ENCODE measurements at regions not wholly inside any gene's neighbourhood (a gene's known extent, or its start where the extent isn't known, plus 50 kb on each side); places are given as distances from the start of the nearest gene placed in this dataset.

GRCh38 chr9:90449213-90449925 is 193.3 kb downstream of the DIRAS2 start:
- TF ChIP-seq RAD21 (IDR thresholded peaks at IDR 0.05; ENCODE audit: low read depth) (no peak), NFIC (IDR thresholded peaks at IDR 0.05) (no peak), TEAD4 (IDR thresholded peaks at IDR 0.05) (no peak), MAX (IDR thresholded peaks at IDR 0.05) (no peak), TAF1 (IDR thresholded peaks at IDR 0.05; ENCODE audit: low read depth) (no peak), ZBTB7A (IDR thresholded peaks at IDR 0.05; ENCODE audit: low read depth) (no peak), TCF12 (IDR thresholded peaks at IDR 0.05; ENCODE audit: low read depth) (no peak), CEBPB (IDR thresholded peaks at IDR 0.05) (no peak), YY1 (IDR thresholded peaks at IDR 0.05; ENCODE audit: low read depth) (no peak), FOXM1 (IDR thresholded peaks at IDR 0.05; ENCODE audit: borderline replicate concordance, low read depth) (no peak)
